ENCODE measurements at regions not wholly inside any gene's neighbourhood (a gene's known extent, or its start where the extent isn't known, plus 50 kb on each side); places are given as distances from the start of the nearest gene placed in this dataset.

GRCh38 chr20:4366076-4366475, 117.0 kb upstream of the ADRA1D start:
- no peak for TF ChIP-seq CTCF (IDR thresholded peaks at IDR 0.05)
- TF ChIP-seq RAD21 (conservative IDR thresholded peaks at IDR 0.05 in 1 of 2, IDR thresholded peaks at IDR 0.05 in 1 of 2) = no peak
- TF ChIP-seq PHF8 (IDR thresholded peaks at IDR 0.05; ENCODE audit: borderline replicate concordance, low read depth) = no peak
- no peak for TF ChIP-seq CHD4 (IDR thresholded peaks at IDR 0.05; ENCODE audit: borderline replicate concordance)
- no peak for TF ChIP-seq POLR2AphosphoS2 (conservative IDR thresholded peaks at IDR 0.05; ENCODE audit: low read length)
- TF ChIP-seq, protein P1, sequence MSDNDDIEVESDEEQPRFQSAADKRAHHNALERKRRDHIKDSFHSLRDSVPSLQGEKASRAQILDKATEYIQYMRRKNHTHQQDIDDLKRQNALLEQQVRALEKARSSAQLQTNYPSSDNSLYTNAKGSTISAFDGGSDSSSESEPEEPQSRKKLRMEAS (IDR thresholded peaks at IDR 0.05) = no peak
- no peak for TF ChIP-seq ZNF302 (CRISPR knock-in tag; IDR thresholded peaks at IDR 0.05)
- no peak for TF ChIP-seq POLR2A (IDR thresholded peaks at IDR 0.05; ENCODE audit: low read length)
- TF ChIP-seq CEBPB (IDR thresholded peaks at IDR 0.05) = no peak
- TF ChIP-seq RCOR1 (IDR thresholded peaks at IDR 0.05; ENCODE audit: low read depth, low read length) = no peak
- TF ChIP-seq HOXA7 (CRISPR knock-in tag; IDR thresholded peaks at IDR 0.05) = no peak
- no peak for TF ChIP-seq MAFK (IDR thresholded peaks at IDR 0.05; ENCODE audit: partially characterized antibody)

All from A549 (cell line).